NCI-H2171 (cell line): ENCODE measurements at regions not wholly inside any gene's neighbourhood (a gene's known extent, or its start where the extent isn't known, plus 50 kb on each side); places are given as distances from the start of the nearest gene placed in this dataset.

Experiments
- DNase-seq: peaks from one replicate; lab custom pipeline; 2025; lab: John Stamatoyannopoulos, UW

DNA sequence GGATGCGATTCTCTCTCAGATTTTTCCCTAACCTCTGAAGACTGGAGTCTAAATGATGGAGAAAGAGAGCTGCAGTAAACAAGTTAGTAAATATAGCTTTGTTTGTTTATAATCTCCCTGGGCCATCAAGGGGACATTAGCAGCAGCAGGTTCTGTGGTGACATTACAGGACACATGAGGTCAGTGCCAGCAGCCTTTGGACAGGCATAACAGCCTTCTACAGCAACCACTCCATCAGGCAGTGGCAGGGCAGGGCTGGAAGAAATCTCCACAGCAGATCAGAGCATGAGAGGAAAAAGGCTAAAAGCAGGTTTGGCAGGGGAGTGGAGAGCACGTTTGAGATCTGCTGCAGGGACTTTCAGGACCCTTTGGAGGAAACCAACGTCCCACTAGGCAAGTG, 127.6 kb upstream of the ACP3 start:
- no peak for DNase-seq

DNA sequence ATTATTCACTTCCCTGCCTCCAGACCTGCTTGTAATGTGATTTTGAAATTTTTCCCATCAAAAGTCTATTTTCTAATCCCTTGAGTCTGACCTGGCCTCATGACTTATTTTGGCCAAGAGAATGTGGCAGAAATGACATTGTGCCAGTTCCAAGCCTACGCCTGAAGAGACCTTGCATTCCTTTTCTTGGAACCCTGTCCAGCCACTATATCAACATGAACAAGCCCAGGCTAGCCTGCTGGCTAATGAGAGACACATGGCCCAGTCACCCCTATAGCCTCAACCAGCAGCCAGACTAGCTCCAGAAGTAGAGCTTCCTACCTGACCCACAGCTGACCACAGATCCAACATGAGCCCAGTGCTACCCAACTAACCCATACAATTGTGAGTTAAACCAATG, 121.1 kb upstream of the ACP3 start:
- no peak for DNase-seq

DNA sequence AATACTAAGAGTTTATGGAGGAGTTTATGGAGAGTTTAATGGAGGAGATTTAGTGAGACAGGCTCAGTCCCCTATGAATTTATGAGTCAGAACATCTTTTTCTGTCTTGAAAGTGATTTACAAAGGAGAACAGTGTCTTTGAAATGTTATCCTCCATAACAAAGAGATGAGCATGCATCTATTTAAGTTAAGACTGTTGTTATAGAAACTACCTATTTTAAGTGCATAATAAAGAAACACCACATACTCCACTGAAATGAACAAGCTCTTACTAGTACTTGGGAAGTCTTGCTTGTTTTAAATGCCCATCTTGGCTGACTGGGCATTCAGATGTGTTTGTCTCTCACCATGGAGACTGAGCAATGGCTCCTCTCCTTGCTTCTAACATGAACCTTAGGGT, 118.7 kb upstream of the ACP3 start:
- no peak for DNase-seq

DNA sequence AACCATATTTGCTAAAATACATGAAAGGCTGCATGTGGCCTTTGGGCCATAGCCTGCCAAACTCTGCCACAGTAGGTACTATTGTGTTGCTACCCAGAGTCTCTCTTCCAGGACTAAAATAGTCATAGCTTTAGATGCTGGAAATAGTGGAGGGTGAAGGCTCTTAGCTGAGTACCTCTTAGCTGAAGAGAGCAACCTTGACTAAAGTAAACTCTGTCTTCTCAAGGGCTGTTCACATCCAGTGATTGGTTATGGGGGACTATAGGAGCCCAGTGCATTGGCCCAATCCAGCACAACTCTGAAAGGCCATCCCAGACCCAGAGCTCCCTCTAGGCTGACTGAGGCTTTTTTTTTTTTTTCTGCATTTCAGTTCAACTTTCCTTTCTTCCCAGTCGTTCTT, 117.8 kb upstream of the ACP3 start:
- DNase-seq = no peak

- no peak for DNase-seq
These were observed 114.6 kb upstream of the ACP3 start for GRCh38 chr3:132202586-132202985.

DNA sequence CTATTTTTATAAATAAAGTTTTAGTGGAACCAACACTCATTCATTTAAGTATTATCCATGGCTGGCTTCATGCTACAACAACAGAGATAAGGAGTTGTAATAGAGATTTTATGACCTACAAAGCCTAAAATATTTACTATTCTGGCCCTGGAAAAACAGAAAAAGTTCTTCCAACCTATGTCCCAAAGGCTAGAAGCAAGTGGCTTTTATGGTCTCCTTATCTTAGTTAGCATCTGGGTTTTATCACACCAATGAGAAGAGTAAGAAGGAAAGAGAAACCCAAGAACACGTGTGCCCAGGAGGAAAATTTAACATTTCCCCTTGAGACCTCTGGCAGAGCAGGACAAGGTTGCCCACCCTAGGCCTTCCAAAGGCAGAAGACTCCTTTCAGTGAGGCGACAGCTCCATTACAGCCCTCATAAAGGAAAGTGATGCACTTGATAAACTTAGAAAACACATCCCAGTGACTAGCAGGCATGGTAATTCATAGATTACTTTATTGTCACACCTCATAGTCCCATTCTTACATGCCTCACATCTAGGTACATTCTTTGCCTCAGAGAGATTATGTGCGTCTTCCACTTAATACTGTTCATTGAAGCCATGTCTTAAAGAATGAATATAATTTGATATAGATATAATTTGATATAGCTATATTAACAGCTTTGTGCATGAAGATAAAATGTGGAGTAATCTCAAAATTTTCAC, 113.2 kb upstream of the ACP3 start:
- DNase-seq = no peak

DNA sequence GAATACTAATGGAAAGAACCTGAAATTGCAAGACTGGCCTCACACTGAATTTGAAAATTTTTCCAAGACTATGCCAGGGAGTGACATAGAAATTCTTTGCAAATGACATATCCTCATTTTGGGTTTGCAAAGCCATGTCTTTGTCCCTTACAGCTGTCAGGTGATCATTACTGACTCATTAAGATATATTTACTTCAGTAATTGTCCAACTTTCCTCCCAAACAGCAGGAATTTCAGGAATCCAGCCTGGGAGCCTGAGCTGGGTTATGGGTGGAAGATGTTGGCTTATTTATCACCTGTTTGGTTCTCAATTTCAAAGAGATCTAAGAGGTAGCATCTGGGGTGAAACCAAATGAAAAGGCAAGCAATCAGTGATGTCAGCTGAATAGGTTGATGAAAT, 111.6 kb upstream of the ACP3 start:
- DNase-seq = no peak

DNA sequence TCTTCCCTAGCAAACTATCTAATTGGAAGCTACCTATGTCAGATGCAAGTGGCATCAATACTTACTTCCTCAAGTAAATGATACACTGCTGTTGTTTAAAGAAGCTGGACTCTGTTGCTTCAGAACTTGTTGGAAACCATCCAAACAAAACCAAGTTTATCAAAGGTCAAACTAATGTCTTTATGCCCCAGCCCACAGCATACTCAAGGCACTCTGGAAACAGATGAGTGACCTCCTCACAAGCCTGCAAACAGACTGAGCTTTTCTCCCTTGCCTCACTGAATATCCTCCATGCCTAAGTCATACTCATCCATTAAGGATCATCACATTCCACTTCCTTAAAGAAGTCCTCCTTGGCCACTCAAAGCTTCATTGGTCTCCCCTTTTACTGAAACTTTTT, 107.4 kb upstream of the ACP3 start:
- DNase-seq = no peak

DNA sequence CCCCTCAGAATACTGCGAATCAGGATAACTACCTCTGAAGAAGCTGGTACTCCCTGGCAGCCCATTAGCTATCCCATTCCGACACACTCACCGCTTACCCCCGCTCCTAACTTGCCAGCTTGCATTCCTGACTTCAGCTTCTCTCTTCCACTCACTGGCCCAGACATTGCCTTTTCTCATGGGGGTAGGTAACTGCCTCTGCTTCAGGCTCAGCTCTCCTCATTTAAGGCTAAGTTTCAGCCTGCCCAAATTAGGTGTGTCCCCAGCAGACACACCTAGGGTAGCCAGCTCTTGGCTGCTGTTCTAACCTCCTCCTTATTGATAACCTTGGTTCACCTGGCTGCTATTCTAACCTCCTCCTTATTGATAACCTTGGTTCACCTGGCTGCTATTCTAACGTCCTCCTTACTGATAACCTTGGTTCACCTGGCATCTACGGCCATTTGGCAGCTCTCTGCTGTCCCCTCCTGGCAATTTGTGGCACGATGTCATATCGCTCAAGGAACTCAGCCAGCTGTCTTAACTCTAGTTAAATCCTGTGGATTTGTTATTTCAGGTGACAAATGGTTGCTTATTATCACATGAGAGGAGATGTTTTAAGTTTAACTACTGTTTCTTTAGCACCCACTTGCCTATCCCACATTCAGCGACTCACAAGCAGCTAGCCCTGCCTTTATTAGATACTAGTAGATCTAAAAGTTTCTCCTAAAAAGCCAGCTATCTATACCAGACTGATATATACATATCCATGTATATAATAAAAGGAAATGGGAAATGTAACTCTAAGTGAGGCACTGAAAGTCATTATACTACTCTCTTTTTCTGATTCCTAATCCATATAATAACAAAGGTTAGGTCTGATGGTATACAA, 106.5 kb upstream of the ACP3 start:
- DNase-seq = peak; percentile 8

DNA sequence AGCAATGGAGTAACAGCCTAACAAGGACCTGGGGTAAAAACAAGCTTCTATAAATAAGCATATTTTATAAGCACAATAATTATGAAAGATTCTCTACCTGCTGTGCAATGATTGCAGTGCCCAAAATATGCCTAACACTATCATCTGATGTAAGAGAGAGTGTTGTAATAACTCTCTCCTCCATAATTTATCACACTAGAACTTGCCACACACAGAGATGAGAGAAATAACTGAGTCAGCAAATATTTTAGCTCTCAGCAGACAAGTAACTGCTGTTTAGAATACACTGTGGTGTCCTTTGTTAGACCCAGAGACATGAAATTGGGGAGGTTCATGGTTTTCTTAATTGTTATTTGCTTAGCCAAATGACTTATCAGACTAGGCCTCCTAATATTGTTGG, 105.3 kb upstream of the ACP3 start:
- DNase-seq = no peak

DNA sequence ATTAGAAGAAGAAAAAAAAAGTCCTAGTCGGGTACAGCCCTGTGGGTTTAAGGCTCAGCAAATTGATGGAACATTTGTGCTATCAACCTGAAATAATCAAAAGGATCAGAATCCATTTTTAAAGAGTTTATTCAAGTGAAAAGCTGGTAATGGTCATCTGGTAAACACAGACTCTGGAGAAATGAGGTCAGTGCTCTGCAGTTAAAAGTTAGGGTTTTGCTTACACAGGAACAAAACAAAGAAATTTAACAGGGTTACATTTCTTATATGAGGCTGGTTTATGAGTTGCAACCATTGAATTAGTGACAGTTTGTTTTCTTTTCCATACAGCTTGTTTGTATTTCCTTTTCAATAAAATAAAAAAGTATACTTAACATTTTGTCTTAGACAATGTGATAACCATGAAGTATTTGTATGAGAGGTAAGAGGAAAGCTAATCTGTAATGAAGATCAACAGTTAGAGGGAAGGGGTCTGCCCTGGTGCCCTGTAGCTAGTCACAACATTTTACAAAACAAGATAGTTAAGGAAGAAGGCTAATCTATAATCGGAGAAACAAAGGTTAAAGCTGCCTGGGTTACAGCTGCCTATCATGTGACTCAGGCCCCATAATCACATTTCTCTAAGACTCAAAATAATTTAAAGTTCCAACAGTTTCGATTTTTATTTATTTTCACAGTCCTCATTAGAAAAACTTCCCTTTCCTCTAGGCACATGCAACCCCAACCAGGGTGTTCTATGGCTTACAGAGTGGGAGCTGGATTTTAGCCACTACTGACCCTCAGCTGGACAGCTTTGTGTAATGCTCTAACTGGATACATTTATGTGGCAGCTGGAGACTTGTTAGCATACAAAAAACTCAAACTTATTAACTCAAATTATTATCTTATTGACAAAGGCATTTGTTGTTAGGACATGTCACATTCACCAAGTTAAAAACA, 98.1 kb upstream of the ACP3 start:
- no peak for DNase-seq

GRCh38 chr3:132220986-132221385, 96.2 kb upstream of the ACP3 start:
- DNase-seq = no peak

DNA sequence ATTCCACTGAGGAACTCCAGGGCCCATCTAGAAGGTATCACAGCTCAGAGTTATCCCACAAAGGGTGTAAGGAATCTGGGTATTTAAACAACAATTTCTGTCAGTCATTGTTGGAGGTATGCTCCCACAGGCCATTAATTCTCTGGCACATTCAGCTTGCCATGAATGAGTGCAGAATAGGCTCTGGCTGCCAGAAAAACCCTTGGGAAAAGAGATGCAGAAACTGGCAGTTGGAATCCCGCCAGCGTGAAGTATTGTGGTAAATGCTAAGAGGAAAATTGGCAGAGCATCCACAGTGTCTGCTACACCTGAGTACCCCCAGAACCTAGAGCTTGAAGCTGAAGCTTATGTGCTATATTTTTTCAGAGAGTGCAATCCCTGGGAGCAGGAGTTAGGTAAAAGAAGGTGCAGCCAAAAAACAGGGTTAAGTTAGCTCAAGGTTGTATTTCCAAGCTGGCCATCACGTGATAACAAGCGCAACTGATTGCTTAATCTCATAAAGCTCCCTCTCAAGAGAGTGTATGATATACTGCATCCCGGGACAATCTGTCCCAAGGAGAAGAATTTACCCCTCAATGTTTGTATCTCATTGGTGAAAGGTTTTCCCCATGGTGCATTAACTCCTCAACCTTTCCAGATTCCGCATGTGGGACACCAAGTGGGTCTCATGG, 94.2 kb upstream of the ACP3 start:
- peak; percentile 86 for DNase-seq

DNA sequence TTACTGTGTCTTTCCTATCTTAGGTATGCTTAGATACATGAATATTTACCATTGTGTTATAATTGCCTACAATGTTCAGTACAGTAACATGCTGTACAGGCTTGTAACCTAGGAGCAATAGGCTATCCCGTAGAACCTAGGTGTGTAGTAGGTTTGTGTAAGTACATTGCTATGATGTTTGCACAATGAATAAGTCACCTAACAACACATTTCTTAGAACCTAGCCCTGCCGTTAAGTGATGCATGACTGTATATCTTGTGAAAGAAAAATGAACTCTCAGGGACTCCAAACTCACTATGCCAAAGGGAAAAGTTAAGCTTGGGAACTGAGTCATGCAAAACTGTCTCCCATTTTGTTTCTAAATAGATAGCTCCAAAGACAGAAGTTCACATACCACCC, 91.5 kb upstream of the ACP3 start:
- DNase-seq = no peak

DNA sequence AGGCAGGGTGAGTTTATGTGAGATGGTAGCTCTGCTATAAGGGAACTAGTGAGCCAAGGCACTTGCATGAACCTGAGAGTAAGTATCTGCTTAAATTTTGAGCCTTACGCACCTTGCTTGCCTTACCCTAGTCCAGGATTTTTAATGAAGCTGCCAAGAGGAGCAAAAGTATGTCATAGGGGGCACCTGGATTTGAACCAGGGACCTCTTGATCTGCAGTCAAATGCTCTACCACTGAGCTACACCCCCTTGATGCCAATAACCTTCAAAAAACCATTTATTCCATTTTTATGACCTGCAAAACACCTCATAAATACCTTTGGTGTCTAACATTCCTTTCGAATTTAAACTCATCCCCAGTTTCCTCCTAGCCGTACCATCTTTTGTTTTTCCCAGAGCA, 88.3 kb upstream of the ACP3 start:
- DNase-seq = no peak

GRCh38 chr3:132229641-132230040, 87.6 kb upstream of the ACP3 start:
- no peak for DNase-seq

- DNase-seq = no peak
These were observed 86.8 kb upstream of the ACP3 start for GRCh38 chr3:132230156-132231000.

GRCh38 chr3:132231633-132232032, 85.6 kb upstream of the ACP3 start:
- no peak for DNase-seq

- DNase-seq = no peak
These were observed 84.9 kb upstream of the ACP3 start for GRCh38 chr3:132232231-132232792.
